HPDE6-E6E7 (cell line): ENCODE measurements at regions not wholly inside any gene's neighbourhood (a gene's known extent, or its start where the extent isn't known, plus 50 kb on each side); places are given as distances from the start of the nearest gene placed in this dataset.

Experiments
- DNase-seq: peaks from one replicate; pipeline ENCODE4 v3.0.0; 2011; ENCODE audit warnings: missing footprints; ENCODE audit errors: extremely low spot score

GRCh38 chr6:23563323-23563722 is 562.7 kb upstream of the NRSN1 start:
- DNase-seq, result no peak

DNA sequence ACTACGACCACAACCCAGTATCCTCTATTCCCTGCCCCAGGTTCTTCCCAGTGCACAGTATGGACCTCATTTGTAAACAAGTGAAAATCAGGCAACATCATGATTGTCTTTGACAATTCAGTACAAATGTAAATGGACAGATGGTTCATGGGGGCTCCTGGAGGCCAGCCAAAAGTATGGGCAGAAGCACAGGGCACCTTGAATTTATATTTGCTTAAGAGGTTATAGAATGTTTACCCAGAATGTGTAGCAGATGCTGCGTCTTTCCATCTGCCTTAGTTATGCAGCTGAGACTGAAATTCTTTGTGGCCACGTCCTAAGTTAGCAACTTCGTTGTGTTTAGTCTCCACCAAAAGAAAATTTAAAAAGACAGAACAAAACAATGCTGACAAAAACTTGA is 559.6 kb upstream of the NRSN1 start:
- DNase-seq, result no peak

- no peak for DNase-seq
Measured at GRCh38 chr6:23568292-23568691, 557.7 kb upstream of the NRSN1 start.

GRCh38 chr6:23584134-23584763 is 541.8 kb upstream of the NRSN1 start:
- no peak for DNase-seq

DNA sequence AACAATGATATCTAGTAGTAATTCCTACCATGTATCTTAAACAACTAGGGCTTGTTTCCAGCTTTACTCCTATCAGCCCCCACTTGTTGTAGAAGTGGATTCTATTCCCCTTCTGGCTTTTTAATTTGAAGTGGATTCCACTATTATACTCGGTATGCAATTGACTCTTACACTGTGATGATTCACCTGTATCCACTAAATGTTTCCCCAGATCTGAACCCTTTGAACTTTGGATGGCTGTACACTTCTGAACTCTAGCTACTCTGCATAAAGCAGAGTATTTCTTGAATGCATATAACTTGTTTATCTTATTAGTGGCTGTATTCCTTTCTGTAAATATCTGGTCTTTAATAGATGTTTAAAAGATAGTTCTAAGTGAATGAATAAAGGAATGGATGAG is 538.4 kb upstream of the NRSN1 start:
- DNase-seq, result no peak

DNA sequence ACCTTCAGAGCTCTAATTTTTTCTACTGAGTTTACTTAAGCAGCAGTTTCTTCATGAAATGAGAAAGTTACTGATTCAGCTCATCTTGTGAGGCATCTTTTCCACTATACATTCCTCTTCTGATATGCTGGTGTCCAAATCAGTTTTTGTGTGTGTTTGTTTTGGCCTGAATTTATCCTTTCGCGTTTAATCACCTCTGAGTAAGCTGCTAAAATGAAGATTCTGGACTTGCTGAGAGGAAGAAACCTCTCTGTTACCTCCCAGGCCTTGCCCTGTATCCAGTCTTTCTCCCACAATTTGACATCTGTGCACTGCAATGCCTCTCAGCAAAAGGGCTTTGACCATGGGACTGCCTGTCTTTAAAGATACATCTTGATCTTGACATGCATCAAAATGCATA is 536.2 kb upstream of the NRSN1 start:
- no peak for DNase-seq

- no peak for DNase-seq
Measured at GRCh38 chr6:23590498-23591126, 535.4 kb upstream of the NRSN1 start.

DNA sequence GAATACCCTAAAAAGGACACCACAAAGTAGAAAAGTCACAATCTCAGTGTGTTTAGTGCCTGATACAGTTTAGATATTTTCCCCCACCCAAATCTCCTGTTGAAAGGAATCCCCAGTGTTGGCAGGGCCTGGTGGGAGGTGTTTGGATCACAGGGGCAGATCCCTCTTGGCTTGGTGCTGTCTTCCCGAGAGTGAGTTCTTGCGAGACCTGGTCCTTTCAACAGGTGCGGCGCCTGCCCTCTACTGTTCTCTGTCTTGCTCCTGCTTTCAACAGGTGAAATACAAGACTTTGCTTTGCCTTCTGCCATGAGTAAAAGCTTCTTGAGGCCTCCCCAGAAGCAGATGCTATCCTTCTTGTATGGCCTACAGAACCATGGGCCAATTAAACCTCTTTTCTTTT is 534.3 kb upstream of the NRSN1 start:
- DNase-seq, result no peak

DNA sequence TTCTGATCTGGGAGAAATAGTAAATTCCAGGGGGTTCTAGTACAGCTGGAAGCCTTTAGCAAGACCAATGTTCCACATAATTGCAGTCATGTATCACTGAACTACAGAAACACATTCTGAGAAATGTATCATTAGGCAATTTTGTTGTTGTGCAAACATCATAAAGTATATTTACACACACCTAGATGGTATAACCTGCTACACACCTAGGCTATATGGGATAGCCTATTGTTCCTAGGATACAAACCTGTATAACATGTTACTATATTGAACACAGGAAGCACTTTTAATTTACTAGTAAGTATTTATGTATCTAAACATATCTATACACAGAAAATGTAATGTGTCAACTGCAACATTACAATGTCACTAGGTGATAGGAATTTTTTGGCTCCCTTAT is 525.9 kb upstream of the NRSN1 start:
- DNase-seq, result no peak

DNA sequence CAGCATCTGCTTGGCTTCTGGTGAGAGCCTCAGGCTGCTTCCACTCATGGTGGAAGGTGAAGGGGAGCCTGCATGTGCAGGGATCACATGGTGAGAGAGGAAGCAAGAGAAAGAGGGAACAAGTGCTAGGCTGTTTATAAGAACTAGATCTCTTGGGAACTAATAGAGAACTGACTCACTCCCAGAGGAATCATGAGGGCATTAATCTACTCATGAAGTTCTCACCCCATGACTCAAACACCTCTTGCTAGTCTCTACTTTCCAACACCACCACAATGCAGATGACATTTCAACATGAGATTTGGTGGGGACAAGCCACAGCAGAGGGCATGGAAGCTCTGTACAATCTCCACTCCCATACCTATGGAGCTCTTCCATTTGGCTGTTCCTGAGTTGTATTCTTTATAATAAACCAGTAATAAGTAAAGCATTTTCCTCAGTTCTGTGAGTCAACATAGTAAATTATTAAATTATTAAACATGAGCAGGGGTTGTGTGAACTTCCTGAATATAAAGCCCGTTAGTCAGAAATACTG is 524.1 kb upstream of the NRSN1 start:
- no peak for DNase-seq

GRCh38 chr6:23608931-23609435 is 517.0 kb upstream of the NRSN1 start:
- DNase-seq, result no peak

- no peak for DNase-seq
Measured at GRCh38 chr6:23611776-23612381, 514.1 kb upstream of the NRSN1 start.

DNA sequence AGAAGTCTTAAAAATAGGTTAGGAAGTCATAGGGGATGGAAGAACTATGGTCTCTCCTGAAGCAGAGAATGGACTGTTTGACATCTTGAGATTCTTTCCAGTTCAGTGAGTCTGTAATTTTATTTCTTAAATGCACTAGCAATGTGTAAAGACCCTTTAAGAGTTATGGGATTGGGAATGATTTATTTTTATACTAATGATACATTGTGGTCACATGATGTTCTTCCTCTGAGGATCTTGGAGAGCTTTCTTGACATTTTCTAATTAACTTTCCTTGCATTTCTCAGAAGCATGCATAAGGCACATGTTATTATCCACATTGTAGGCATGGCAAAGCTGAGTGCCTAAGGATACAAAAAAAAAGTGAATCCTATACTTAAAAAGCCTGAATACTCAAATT is 507.6 kb upstream of the NRSN1 start:
- DNase-seq, result no peak

DNA sequence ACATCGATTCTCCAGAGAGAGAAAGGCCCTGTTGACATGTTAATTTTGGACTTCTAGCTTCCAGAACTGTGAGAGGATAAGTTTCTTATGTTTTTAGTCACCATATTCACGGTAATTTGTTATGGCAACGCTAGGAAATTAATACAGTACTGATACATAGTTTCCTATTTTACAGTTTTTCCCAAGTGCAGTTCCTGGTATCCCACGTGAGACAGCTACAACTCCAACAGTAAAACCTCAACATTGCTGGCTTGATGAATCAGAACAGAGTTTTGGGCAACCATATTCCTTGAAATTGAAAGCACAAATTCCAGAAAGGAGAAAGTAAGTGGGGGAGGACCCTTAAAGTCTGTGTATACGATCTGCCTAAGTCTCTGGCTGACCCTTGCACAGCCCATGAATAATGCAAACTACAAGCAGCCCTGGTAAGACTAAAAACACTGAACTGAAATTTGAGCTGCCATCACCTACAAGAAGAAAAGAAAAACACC is 505.1 kb upstream of the NRSN1 start:
- no peak for DNase-seq

DNA sequence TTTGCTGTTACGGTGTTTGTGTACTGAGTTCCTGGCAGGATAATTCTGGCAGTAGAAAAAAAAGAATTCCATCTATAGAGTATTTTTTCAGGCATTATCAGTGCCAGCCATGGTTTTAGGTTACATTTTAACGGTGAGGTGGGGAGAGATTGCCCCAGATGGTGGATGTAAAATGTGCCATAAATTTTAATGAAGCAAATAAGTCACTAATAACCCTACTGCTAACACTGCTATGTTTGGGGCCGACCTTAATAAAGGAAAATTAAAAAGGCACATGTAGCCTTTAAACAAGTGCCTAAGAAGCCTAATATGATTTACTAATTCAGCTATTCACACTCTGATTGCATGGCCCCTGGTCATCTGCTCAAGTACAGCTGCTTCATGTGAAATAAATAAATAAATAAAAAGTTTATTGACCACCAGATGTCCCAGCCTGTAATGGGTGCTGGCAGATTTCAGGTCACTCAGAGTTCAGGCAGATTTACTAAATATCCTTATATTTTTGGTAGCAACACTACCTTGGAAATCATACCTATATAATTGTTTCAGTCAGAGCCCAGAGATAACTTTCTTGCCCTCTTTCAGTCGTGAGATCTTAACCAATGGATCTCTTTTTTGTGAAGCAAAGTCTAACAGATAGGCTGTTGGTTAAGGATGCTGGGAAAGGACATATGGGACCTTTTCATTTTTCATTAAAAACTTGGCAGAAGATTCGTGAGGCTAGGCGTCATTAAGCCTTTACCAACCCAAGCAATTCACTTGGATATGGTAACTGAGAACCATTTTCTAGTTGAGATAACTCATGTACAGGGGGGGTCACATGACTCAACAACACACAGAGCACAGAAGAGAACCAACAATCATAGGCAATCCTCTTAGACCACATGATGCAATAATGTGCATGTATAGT is 495.0 kb upstream of the NRSN1 start:
- DNase-seq, result no peak

DNA sequence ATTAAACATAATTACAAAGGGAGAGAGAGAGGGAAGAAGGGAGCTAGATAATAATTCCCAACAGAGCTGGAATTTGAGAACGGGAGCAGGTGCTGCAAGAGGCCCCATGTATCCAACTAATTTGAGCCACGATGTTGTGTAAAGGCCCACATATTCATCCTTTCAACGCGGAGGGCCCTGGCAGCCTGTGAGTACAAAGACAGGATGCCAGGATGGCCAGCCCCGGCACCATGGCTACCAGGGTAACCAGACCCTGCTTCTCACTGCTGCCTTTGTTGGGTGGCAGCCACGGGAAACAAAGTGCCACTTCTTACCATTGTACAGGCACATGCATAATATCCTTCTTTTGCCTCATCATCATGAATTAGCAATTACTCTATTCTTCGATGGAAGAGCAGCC is 492.0 kb upstream of the NRSN1 start:
- no peak for DNase-seq

- no peak for DNase-seq
Measured at GRCh38 chr6:23635150-23635549, 490.9 kb upstream of the NRSN1 start.

- no peak for DNase-seq
Measured at GRCh38 chr6:23637296-23637695, 488.7 kb upstream of the NRSN1 start.

- no peak for DNase-seq
Measured at GRCh38 chr6:23642849-23643248, 483.2 kb upstream of the NRSN1 start.

DNA sequence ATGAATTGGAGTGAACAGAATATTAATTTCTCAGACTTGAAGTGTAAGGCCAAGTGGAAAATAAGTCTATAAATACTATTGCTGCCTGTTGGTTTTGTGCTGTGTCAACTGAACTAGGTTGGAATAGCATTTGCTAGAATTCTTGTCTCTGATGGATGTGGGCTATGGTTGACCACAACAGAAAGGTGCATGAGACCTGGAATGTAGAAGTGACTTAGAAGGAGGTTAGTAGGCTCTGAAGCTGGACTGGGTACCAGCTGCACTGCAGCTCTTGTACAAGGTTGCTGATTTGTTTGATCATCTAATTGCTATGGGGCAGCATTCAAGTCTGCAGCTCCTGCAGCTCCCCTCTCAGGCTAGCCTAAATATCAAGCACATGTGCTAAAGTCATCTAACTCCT is 479.0 kb upstream of the NRSN1 start:
- no peak for DNase-seq

- DNase-seq, result no peak
Measured at GRCh38 chr6:23650676-23651075, 475.3 kb upstream of the NRSN1 start.

- DNase-seq, result no peak
Measured at GRCh38 chr6:23654745-23655144, 471.3 kb upstream of the NRSN1 start.
